Activated CD8-positive, alpha-beta memory T cell treated with anti-CD3 and anti-CD28 coated beads, Interleukin-2, amount 50 U/mL, for 48 hours (primary cell): ENCODE measurements at regions not wholly inside any gene's neighbourhood (a gene's known extent, or its start where the extent isn't known, plus 50 kb on each side); places are given as distances from the start of the nearest gene placed in this dataset.

Experiments used
- DNase-seq: peaks from one replicate; pipeline ENCODE4 v3.0.0-alpha.2; 2020

DNA sequence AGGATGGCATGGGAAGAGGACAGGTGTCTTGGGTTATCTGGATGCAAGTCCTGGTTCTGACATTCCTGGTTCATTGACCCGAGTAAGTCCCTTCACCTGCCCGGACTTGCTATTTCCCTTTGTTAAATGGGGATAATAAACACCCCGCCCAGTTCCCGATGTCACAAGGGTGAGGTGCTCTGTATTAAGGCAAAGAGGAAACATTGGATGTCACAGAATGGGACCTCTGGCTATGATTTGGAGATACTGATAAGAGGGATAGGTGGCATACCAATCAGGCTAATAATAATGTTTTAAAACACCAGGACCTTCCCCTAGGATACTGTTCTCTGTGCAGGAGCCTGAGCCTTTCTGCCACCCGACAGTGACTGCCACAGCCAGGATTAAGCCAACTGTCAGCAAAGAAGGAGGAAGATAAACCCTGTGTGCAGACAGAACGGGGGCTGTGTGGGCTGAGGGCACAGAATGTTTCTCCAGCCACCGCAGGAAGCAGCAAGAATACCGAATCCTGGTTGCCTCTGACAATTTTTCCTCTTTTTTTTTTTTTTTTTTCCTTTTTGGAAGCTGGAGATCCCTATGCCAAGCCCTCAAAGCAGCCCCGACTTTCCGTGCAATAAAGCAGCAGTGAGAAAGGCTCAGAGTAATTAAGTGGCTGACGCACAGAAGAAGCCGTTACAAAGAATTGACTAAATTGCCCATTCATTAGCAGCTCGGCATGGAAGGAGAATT lies 336.6 kb downstream of the SMAD2 start:
- DNase-seq: no peak

- DNase-seq: no peak
These were observed 339.0 kb downstream of the SMAD2 start for GRCh38 chr18:47591429-47591828.

DNA sequence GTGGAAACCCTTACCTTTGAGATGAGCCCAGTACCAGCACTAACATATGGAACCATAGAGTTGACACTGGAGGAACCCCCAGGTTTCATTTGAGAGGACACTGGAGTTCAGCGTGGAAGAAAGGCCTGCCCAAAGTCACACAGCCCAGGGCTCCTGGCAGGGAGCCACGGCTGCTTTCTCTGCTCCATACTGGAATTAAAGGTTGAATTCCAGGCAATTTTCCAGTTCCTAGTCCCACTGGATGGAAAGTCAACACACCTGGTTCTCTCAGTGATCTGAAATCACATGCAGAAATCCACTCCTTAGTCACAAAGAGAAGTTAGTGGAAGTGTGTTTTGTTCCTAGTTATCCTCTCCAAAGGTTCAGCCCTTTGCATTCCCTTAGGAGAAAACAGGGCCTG lies 336.1 kb upstream of the SKOR2 start:
- no peak for DNase-seq

- no peak for DNase-seq
These were observed 335.1 kb upstream of the SKOR2 start for GRCh38 chr18:47586418-47587070.

- DNase-seq: no peak
These were observed 334.5 kb upstream of the SKOR2 start for GRCh38 chr18:47585914-47586313.

- no peak for DNase-seq
These were observed 333.7 kb upstream of the SKOR2 start for GRCh38 chr18:47585136-47585535.

- DNase-seq: no peak
These were observed 330.6 kb upstream of the SKOR2 start for GRCh38 chr18:47582093-47582492.

GRCh38 chr18:47577520-47577919 lies 326.1 kb upstream of the SKOR2 start:
- no peak for DNase-seq

GRCh38 chr18:47574966-47575365 lies 323.5 kb upstream of the SKOR2 start:
- DNase-seq: no peak

GRCh38 chr18:47571957-47572356 lies 320.5 kb upstream of the SKOR2 start:
- no peak for DNase-seq

DNA sequence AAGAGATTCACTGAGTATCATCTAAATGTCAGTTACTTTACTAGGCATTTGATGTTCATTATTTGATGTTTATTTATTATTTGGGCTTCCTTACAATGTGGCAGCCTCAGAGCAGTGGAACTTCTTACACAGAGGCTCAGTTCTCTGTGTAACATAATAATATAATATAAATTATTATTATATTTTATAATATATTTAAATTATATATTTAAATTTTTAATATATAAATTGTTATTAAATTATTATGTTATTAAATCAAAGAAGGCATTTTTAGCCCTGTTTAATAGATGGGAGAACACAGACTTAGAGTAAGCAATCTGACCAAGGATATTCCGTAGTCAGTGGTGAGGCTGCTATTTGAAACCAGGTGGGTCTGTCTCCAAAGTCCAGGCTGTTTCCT lies 315.3 kb upstream of the SKOR2 start:
- DNase-seq: no peak

- DNase-seq: no peak
These were observed 309.6 kb upstream of the SKOR2 start for GRCh38 chr18:47560723-47561715.

DNA sequence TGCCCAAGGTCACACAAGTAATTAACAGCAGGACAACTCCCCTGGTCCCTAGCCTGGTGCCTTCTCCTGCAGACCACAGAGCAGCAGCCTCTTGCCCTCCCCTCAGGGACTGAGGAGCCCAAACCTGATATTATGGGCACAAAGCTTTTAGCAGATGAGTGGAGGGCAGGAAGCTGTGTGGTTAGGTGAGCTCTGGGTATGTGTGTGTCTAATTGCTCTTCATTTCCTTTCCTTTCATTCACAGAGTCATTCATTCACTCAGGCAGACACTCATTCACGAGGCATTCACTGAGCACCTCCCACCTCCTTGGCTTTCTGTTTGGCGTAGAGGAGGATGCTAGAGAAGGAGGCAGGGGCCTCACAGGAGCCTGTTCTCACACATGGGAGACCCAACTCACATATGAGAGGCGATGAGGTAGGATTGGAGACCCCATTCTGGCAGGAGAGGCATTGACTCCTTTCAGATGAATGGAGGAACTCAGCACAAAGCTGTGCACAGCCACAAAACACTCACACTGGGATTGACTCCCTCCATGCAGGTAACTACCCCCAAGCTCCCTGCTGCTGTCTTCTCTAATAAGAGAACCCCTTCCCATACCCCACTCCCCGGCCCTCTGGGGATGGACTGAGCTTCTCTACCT lies 306.8 kb upstream of the SKOR2 start:
- DNase-seq: no peak

GRCh38 chr18:47557160-47557559 lies 305.7 kb upstream of the SKOR2 start:
- no peak for DNase-seq

DNA sequence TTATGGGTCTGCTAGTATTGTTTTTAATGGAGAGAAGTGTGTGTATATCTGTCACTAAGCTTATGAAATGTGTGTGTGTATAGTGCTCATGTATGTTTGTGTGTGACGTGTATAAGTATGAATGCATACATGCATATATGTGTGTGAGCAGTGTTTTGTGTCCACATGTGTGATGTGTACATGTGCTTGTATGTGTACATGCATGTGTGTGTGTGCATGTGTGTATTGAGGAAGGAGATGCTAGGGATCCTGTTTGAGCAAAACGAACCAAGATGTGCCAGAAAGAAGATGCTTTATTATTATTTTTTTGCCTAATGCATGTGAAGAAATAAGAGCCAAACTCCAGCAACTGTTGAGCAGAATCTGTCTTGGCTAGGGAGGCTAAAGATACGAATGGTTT lies 301.3 kb upstream of the SKOR2 start:
- no peak for DNase-seq

- no peak for DNase-seq
These were observed 299.2 kb upstream of the SKOR2 start for GRCh38 chr18:47550611-47551010.

DNA sequence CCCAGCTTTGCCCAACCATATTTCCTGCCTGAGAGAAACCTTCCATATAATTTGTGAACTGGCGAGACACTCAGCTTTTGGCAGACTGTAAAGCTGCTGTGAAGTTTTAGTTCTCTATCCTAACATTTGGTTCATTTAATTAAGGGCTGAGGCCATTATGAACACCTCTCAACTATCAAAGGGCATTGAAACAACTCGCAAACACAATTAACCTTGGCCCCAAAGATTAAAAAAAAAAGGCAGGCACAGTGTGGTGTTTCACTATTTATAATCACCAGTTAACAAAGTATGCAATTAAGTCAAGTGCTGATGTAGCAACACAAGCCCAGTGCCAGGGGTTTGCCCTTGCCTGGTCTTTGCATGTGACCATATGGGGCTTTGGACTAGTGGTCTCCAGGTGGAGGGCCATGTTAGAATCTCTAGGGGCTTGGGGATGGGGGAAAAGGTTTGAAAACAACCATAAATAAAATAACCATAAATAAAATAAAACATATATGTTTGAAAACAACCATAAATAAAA lies 297.6 kb upstream of the SKOR2 start:
- no peak for DNase-seq

DNA sequence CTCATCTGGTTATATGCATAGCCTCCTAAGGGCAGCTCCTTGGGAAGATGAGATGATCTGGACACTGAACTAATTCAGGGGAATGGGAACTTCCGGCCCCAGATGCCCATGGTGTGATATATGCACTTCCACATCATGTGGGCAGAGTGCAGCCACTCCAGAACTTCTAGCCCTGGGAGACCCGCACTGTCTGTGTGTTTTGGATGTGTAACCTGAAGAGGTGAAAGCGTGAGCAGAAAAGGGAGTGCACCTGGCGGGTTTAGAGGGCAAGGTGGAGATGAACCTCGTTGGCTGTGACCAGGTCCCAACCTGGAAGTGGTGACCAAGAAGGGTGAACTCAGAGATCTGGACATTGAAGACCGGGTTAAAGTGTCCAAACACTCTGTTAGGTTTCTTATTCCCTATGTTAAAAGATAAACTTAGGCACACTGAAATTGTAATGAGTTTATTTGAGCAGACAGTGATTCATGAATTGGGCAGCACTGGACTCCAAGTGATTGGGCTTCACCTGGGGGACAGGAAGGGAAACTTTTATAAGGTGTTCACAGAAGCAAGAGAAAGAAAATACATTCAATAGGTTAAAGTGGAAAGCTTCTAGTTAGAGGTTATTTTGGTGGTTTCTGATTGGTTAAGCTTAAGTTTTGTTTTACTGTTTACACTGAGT lies 296.2 kb upstream of the SKOR2 start:
- DNase-seq: no peak

DNA sequence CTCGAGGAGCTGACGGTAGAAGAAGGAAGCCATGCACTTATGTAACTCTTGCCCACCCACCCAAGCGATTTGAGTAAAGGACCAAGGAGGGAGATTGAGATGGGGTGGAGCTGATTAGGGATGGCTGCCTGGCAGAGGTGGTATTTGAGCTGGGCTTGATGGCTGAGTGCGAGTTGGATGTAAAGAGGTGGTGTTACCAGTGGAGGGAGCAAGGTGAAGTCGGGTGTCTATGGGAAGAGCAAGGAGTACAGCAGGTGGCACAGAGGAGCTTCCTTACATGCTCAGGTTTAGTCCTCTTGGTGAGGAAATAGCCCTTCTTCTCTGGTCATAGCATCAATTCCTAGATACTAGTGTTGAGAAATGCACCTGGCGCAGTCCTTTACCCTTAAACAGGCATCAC lies 294.2 kb upstream of the SKOR2 start:
- DNase-seq: no peak

- no peak for DNase-seq
These were observed 291.6 kb upstream of the SKOR2 start for GRCh38 chr18:47543080-47543479.

DNA sequence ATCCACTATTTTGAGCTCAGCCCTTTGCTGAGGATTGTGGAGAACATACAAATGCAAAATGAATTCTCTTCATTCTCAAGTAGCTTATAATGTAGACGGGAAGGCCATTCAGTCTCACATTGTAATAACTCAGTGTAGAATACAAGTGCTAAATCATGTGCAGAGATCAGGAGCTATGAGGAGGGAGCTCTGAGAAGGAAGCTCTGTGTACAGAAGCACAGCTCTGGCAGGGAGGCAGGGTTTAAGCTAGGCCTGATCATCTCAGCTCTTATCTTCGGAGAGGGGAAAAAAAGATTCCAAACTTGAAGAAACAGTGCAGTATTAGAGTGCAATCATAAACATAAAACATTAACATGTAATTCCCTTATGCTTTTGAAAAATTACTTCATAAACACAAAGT lies 291.1 kb upstream of the SKOR2 start:
- DNase-seq: no peak

DNA sequence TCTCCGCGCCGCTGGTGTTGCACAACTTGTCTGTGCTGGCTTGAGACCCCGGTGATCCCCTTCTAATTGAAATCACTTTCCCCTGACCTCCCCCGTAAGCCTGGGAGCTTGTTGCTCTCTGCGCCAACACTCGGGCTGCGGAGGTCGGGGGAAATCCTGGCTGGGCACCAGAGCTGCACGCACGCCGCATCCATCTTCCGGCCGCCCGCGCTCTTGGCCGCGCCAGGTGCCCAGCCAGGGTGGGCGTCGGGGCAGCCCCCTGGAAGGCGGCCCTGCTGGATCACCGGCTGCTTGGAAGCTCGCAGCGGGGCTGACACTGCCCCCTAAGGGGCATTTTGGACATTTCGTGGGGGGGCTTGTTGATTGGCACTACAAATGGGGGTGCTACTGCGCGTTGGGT lies 280.3 kb upstream of the SKOR2 start:
- DNase-seq: no peak
